ENCODE measurements at regions not wholly inside any gene's neighbourhood (a gene's known extent, or its start where the extent isn't known, plus 50 kb on each side); places are given as distances from the start of the nearest gene placed in this dataset.

GRCh38 chr10:106392778-106393177 is 771.7 kb downstream of the SORCS1 start:
- TF ChIP-seq BHLHE40 (IDR thresholded peaks at IDR 0.05; ENCODE audit: borderline replicate concordance): no peak
- no peak for TF ChIP-seq FOXA1 (IDR thresholded peaks at IDR 0.05)
- no peak for TF ChIP-seq LEF1 (IDR thresholded peaks at IDR 0.05; ENCODE audit: borderline replicate concordance)
- TF ChIP-seq ARNT (IDR thresholded peaks at IDR 0.05): no peak
- TF ChIP-seq FOXK2 (IDR thresholded peaks at IDR 0.05): no peak
- TF ChIP-seq L3MBTL2 (conservative IDR thresholded peaks at IDR 0.05): no peak
- no peak for TF ChIP-seq FOXM1 (IDR thresholded peaks at IDR 0.05; ENCODE audit: borderline replicate concordance)
- no peak for TF ChIP-seq ELF4 (IDR thresholded peaks at IDR 0.05)
- TF ChIP-seq CTBP1 (IDR thresholded peaks at IDR 0.05; ENCODE audit: borderline replicate concordance): no peak
- no peak for TF ChIP-seq SP1 (IDR thresholded peaks at IDR 0.05)
- no peak for TF ChIP-seq SUZ12 (IDR thresholded peaks at IDR 0.05)
- TF ChIP-seq PKNOX1 (IDR thresholded peaks at IDR 0.05): no peak
- no peak for TF ChIP-seq TARDBP (IDR thresholded peaks at IDR 0.05)
- no peak for TF ChIP-seq ZNF384 (IDR thresholded peaks at IDR 0.05)

Measured in HEK293T (cell line).